Nephron progenitor cell (in vitro differentiated cells): ENCODE measurements at regions not wholly inside any gene's neighbourhood (a gene's known extent, or its start where the extent isn't known, plus 50 kb on each side); places are given as distances from the start of the nearest gene placed in this dataset.
A peak's percentile ranks its signal among the peaks of the same experiment; 100 is the strongest.

Experiments used
- DNase-seq: peaks from one replicate; pipeline ENCODE4 v3.0.0; 2021
- H3K27ac Mint-ChIP-seq: 2 replicates; pipeline ENCODE4 v1.8.0; 2021; ENCODE audit warnings: mild to moderate bottlenecking, moderate library complexity, mixed read lengths
- H3K27me3 Mint-ChIP-seq: 2 replicates; pipeline ENCODE4 v1.8.0; 2021; ENCODE audit warnings: mild to moderate bottlenecking, low read depth, mixed read lengths; ENCODE audit not compliant: poor library complexity
- H3K36me3 Mint-ChIP-seq: 2 replicates; pipeline ENCODE4 v1.8.0; 2021; ENCODE audit warnings: low read depth, mixed read lengths
- H3K4me1 Mint-ChIP-seq: 2 replicates; pipeline ENCODE4 v1.8.0; 2021; ENCODE audit warnings: mixed read lengths
- H3K4me3 Mint-ChIP-seq: 2 replicates; pipeline ENCODE4 v1.8.0; 2021; ENCODE audit warnings: mild to moderate bottlenecking, moderate library complexity, mixed read lengths
- H3K9me3 Mint-ChIP-seq: 2 replicates; pipeline ENCODE4 v1.8.0; 2021; ENCODE audit warnings: mild to moderate bottlenecking, moderate library complexity, mixed read lengths
- CTCF ChIP-seq: fragments of 200-600 bp; sonication (generic); IDR thresholded peaks from 2 replicates; pipeline ENCODE4 v1.5.0; 2021; ENCODE audit warnings: antibody characterized with exemption

- Mint-ChIP-seq H3K27ac (peak overlapping the region; percentile 43), H3K4me1 (peaks cover 65% of the 10 kb centered on the region)
- TF ChIP-seq CTCF = no peak
Observed at GRCh38 chr14:58697930-58698642, 60.3 kb downstream of the DACT1 start.

GRCh38 chr14:58699681-58700205 is 62.0 kb downstream of the DACT1 start:
- Mint-ChIP-seq H3K9me3 (peaks cover 11% of the 10 kb centered on the region), H3K27me3 (peaks cover 11% of the 10 kb centered on the region), H3K36me3 (no peaks in the 10 kb centered on the region), H3K27ac (peak overlapping the region; percentile 7), H3K4me3 (no peak overlapping the region), H3K4me1 (peaks cover 67% of the 10 kb centered on the region)
- TF ChIP-seq CTCF = no peak
- DNase-seq = no peak

More at GRCh38 chr14:58697930-58698642, 60.3 kb downstream of the DACT1 start:
- DNase-seq = no peak
- Mint-ChIP-seq H3K4me3 (no peak overlapping the region), H3K27me3 (peaks cover 11% of the 10 kb centered on the region), H3K36me3 (no peaks in the 10 kb centered on the region), H3K9me3 (peaks cover 12% of the 10 kb centered on the region)

- TF ChIP-seq CTCF = no peak
- Mint-ChIP-seq H3K36me3 (no peaks in the 10 kb centered on the region), H3K27ac (no peak overlapping the region), H3K27me3 (peaks cover 14% of the 10 kb centered on the region), H3K4me3 (no peak overlapping the region), H3K9me3 (no peaks in the 10 kb centered on the region), H3K4me1 (peaks cover 73% of the 10 kb centered on the region)
- DNase-seq = no peak
Observed at GRCh38 chr14:58701156-58701555, 63.4 kb downstream of the DACT1 start.

GRCh38 chr14:58701604-58702003 is 63.8 kb downstream of the DACT1 start:
- Mint-ChIP-seq H3K36me3 (no peaks in the 10 kb centered on the region), H3K27me3 (peaks cover 14% of the 10 kb centered on the region), H3K9me3 (no peaks in the 10 kb centered on the region), H3K4me3 (no peak overlapping the region), H3K4me1 (peaks cover 75% of the 10 kb centered on the region), H3K27ac (no peak overlapping the region)
- TF ChIP-seq CTCF = no peak
- DNase-seq = no peak

GRCh38 chr14:58702441-58703160 is 64.8 kb downstream of the DACT1 start:
- H3K9me3 Mint-ChIP-seq = no peaks in the 10 kb centered on the region
- H3K27ac Mint-ChIP-seq = no peak overlapping the region
- TF ChIP-seq CTCF = no peak
- peaks cover 80% of the 10 kb centered on the region for H3K4me1 Mint-ChIP-seq
- no peak for DNase-seq
- peaks cover 14% of the 10 kb centered on the region for H3K27me3 Mint-ChIP-seq
- H3K4me3 Mint-ChIP-seq = no peak overlapping the region
- H3K36me3 Mint-ChIP-seq = no peaks in the 10 kb centered on the region
